GM18502 (cell line): ENCODE measurements at regions not wholly inside any gene's neighbourhood (a gene's known extent, or its start where the extent isn't known, plus 50 kb on each side); places are given as distances from the start of the nearest gene placed in this dataset.
"Not testable (repeated sequence)": the region's sequence is repeated elsewhere in the genome, so short reads cannot be mapped to it uniquely, and the experiment has no call there.

ENCODE experiments used
- ATAC-seq: cut with Tn5 transposase; IDR thresholded peaks from one replicate; pipeline ENCODE4 v1.9.1; 2021; ENCODE audit warnings: mild to moderate bottlenecking; ENCODE audit not compliant: unreplicated experiment, poor library complexity

DNA sequence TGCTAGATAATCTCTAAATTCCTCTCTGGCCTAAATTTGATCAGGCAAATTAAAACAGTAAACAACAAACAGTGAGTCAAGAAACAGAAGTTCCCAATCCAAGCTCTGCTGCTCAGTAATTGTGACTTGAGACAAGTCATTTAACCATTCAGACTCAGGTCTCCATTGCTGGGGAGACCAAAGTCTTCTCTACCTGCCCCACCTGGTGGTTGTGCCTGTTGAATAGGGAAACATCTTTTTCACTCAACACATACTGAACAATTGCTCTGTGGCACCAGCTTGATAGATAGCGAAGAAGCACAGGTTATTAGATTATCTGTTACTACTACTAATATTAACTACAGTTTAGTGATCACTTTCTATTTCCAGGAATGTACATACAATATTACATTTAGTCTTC, 112.1 kb upstream of the EOLA2 start:
- no peak for ATAC-seq

DNA sequence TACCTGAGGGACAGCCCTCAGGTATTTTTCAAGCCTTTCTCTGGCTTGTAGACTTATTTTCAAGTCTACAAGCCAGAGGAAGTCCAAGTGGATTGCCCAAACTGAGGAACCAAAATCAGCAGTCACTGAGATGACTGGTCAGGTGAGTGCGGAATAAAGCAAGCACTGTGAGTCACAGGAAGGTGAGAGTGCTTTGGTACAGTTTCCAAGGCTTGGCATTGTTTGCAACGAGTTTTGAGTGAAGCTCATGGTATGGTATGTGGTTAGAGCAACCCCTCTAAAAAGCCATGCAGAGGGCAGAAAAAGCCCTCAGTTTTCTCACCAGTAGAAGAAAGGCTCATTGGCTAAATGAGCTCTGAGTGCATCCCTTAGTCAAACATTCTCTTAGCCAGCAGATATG, 112.8 kb upstream of the EOLA2 start:
- ATAC-seq, result no peak

DNA sequence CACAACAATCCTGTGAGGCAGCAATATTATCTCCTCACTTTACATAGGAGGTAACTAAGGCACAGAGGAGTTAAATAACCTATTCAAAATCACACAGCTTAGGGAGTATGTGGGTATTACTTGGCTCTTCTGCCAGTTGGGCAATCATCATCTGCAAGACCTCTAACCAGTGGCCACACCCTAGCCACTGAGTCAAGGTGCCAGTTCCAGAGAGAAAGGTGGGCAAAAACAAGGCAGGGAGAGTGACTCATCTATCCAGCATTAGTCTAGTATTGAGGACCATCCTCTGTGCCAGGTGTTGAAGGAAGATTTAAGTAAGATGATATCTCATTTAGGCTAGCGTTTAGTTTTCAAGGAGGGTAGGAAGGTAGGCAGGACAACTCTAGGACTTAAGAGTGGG, 113.9 kb upstream of the EOLA2 start:
- ATAC-seq, result no peak

- no peak for ATAC-seq
Measured at GRCh38 chrX:150058728-150059127, 120.4 kb upstream of the EOLA2 start.

DNA sequence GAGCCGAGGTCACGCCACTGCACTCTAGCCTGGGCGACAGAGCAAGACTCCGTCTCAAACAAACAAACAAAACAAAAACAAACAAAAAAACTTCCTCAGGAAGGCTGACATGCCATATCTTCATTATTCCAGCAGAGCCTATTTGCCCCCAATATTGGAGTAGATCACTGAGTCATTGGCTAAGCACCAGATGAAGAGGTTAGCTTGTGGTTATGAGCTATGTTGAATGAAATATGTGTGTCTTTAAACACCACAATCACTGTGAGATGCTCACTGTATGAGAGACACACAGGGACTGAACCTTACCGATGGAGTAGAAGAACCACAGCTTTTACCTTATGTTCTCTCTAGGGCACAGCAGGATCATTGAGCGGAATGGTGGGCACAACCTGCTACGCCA, 122.1 kb upstream of the EOLA2 start:
- ATAC-seq, result no peak

- ATAC-seq, result no peak
Measured at GRCh38 chrX:150062292-150063137, 124.2 kb upstream of the EOLA2 start.

- ATAC-seq, result no peak
Measured at GRCh38 chrX:150063138-150063518, 124.8 kb upstream of the EOLA2 start.

GRCh38 chrX:150063674-150064073, 125.4 kb upstream of the EOLA2 start:
- no peak for ATAC-seq

DNA sequence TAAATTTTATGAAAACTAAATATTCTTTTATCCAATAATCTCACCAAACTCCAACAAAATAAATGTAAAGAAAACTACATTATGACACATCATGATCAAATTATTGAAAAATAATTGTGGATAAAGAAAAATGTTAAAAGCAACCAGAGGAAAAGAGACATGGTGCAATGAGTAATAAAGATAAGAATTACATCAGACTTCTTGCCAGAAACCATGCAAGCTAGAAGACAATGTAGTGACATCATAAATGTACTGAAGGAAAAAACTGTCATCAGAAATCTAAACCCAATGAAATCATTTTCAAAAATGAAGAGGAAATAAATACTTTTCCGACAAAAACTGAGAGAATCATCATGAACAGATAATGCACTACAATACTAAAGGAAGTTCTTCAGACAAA, 135.9 kb upstream of the EOLA2 start:
- no peak for ATAC-seq

DNA sequence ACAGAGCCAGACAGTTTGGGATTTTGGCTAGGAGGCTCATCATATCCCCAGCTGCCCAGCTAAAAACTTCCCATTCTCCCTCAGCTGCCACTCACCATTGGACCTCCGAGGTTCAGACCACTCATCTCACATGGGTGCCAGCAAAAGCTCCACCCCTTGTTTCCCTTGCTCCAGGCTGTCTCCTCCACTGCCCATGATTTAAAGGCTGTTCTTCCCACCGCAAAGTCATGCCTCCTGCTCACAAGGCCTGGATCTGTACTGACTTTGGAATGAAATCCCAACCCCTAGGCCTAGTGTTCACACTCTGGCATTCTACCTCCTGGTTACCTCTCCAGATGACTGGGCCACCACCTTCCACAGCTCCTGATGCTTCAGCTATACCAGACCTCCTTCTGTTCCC, 142.2 kb upstream of the EOLA2 start:
- ATAC-seq, result no peak

- no peak for ATAC-seq
Measured at GRCh38 chrX:150081076-150081475, 142.8 kb upstream of the EOLA2 start.

DNA sequence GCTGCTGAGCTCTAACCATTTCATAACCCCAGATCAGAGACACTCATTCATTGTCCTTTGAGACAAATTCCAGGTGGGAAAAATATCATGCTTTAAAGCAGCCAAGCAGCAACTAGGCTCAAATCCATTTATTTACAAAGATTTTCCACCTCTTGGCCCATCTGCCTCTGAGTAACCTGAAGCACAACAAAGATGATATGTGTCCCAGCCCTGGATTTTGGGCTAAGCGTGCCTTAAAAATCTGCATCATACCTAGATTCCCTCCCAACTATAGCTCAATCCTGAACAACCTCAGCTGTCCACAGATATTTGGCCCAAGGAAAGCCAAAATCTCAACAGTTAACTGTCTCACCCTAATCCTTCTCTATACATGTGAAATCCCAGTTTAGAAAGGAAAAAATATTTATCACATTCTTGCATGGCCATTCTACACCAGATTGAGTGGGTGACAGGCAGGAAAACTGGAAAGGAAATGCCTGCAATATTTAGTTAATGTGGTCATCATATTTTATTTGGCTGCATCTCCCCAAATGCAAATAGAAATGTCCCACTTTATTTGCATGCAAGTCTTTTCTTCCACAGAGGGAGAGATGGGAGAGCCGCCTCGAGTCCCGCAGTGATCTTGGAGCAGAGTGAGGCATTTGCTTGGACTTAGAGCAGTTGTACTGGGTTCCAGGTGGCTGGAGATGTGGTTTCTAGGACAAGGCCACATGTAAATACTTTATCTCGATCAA, 146.4 kb upstream of the EOLA2 start:
- no peak for ATAC-seq

DNA sequence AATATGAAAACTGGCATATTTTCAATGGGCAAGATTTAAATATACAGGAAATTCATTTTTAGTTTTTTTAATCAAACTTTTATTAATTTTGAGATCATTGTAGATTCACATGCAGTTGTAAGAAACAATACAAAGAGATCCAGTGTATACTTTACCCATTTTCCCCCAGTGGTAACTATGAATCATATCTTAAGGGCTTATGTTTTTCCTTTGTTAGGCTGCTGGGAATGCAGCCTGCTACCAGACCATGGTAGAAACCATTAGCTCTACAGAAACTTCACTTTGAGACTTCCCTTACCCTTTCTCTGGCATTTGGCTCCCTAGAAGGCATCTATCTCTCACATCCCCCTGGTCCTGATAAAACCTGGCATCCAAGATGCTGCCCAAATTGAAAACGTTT, 147.6 kb upstream of the EOLA2 start:
- ATAC-seq, result no peak

GRCh38 chrX:150086371-150086770, 148.1 kb upstream of the EOLA2 start:
- ATAC-seq, result no peak

DNA sequence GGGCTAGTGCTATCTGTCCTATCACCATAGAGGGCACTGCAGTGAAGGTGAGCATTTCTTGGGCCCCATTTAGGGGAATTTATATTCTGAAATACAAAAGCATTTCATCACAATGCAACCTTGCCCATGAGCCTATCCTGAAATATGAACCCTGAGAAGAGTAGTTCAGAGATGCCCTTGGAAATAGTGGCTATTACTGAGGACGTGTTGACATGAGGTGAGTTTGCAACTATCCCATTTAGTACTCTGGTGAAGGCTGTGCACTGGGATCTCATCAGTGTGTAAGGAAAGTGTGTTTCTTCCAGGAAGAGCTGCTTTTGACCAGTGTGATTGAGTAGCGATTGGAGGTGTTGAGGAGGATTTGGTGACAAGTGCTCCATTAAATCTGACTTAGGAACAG, 149.3 kb upstream of the EOLA2 start:
- no peak for ATAC-seq

- ATAC-seq, result no peak
Measured at GRCh38 chrX:150088042-150088441, 149.8 kb upstream of the EOLA2 start.

GRCh38 chrX:150088766-150089518, 150.7 kb upstream of the EOLA2 start:
- no peak for ATAC-seq

- not testable (repeated sequence) for ATAC-seq
Measured at GRCh38 chrX:150091300-150091699, 153.0 kb upstream of the EOLA2 start.

GRCh38 chrX:150092549-150092948, 154.3 kb upstream of the EOLA2 start:
- no peak for ATAC-seq

GRCh38 chrX:150094375-150094774, 156.1 kb upstream of the EOLA2 start:
- no peak for ATAC-seq

DNA sequence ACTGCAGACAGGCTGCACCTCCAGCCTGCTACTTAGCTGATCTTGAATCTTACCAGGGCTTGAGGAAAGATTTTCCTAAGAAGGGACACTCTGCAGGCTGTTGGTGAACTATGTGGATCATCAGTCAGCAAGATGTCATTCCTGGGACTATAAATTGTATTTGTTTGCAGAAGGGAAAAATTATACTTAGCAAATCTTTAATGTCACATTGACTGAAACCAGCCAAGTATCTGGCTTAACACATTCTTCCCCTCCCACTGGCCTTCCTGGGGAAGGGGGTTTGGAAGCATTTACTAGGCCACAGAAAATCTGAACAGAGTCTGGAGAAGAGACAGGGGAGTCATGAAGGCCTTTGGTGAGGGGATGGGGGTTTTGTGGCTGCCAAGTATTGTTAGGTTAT, 156.7 kb upstream of the EOLA2 start:
- ATAC-seq, result no peak
